ENCODE measurements at regions not wholly inside any gene's neighbourhood (a gene's known extent, or its start where the extent isn't known, plus 50 kb on each side); places are given as distances from the start of the nearest gene placed in this dataset.

DNA sequence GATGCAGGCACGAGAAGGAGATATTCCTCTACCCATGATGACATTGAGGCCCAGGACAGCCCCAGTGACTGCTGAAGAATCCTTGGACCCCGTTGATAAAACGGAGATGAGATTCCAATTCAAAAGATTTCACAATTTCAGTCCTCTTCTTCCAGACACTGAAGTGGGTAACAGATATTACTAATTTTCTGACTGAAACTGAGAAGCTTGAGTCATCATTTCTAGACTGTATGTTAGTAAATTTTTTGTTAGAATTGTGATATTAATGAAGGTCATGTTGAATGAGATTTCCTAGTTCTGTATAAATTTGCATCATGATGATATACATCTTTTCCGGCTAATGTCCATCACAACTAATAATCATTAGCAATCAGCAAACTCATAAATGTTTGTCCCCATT, 185.8 kb downstream of the CHRM3 start:
- no peak overlapping the region for H3K27ac ChIP-seq
- TF ChIP-seq, protein P1, sequence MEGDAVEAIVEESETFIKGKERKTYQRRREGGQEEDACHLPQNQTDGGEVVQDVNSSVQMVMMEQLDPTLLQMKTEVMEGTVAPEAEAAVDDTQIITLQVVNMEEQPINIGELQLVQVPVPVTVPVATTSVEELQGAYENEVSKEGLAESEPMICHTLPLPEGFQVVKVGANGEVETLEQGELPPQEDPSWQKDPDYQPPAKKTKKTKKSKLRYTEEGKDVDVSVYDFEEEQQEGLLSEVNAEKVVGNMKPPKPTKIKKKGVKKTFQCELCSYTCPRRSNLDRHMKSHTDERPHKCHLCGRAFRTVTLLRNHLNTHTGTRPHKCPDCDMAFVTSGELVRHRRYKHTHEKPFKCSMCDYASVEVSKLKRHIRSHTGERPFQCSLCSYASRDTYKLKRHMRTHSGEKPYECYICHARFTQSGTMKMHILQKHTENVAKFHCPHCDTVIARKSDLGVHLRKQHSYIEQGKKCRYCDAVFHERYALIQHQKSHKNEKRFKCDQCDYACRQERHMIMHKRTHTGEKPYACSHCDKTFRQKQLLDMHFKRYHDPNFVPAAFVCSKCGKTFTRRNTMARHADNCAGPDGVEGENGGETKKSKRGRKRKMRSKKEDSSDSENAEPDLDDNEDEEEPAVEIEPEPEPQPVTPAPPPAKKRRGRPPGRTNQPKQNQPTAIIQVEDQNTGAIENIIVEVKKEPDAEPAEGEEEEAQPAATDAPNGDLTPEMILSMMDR (conservative IDR thresholded peaks at IDR 0.05) = no peak

DNA sequence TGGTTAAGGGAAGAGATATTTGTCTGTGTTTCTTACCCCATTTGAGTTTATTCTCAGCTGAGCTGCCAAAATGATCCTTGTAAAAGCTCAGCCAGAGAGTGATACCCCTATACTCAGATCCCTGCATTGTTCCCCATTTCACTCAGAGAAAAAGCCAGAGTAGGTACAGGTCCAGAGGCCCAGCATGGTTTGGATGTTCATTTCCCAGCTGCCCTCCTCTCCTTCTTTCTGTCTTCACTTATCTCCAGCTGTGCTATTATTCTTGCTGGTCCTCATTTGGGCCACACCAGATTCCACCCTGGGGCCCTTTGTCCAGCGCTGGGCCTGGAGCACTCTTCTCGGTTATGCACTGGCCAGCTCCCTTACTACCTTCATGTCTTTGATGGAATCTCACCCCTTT, 187.7 kb downstream of the CHRM3 start:
- TF ChIP-seq, protein P1 (conservative IDR thresholded peaks at IDR 0.05) = no peak
- H3K27ac ChIP-seq = no peak overlapping the region

DNA sequence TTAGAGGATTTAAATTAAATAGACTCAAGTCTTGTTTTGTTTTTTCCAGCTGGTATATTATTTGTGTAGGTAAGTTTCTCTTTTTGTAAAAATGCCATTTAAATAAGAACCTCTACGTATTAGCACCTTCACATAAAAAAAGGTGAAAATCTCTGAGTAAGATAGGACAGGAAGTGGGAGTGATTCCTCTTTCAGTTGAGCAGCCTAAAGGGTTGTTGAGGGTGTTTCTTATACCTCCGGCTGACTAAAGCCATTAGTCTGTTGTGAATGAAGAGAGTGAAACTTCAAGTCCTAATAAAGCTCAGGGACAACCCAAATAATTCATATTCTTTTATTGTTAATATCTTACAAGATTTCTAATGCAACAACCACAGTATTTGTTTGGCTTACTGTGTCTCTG, 188.7 kb downstream of the CHRM3 start:
- TF ChIP-seq, protein P1 (conservative IDR thresholded peaks at IDR 0.05) = no peak
- no peak overlapping the region for H3K27ac ChIP-seq

DNA sequence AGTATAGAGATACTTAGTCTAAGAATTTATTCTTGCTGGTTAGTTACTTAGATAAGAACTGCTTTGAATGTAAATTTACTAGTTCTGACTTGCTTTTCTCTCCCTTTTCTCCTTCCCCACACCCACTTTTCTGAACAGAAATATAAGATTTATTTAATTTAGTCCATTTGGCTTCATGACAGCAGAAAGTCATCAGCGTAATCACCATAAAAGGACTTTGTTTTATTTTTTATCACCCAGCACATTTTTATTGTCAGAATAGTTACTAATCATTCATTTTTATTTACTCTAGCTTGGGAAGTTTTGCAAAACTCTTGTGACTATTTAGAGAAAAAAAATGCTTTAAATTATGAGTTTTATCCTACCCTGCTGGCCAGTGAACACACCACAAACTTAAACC, 197.2 kb downstream of the CHRM3 start:
- no peak overlapping the region for H3K27ac ChIP-seq
- TF ChIP-seq, protein P1 (conservative IDR thresholded peaks at IDR 0.05) = no peak

DNA sequence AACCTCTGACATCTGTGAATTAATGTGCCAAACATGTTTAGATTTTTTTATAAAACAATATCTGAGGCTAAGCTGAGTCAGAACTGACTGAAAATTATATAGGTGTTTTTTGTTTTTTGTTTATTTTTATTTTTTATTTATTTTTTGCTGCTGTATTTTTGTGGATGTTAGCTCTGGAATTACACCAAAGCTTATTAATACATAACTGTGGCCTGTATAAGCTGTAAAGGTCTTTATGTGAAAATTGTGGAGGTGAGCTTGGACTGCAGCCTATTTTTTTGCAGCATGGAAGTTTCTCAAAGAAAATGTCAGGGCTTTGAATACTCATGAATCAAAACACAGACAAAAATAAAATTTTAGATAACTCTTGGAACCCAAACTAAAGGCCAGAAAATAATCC, 199.8 kb downstream of the CHRM3 start:
- TF ChIP-seq, protein P1 (conservative IDR thresholded peaks at IDR 0.05) = no peak
- H3K27ac ChIP-seq = no peak overlapping the region

DNA sequence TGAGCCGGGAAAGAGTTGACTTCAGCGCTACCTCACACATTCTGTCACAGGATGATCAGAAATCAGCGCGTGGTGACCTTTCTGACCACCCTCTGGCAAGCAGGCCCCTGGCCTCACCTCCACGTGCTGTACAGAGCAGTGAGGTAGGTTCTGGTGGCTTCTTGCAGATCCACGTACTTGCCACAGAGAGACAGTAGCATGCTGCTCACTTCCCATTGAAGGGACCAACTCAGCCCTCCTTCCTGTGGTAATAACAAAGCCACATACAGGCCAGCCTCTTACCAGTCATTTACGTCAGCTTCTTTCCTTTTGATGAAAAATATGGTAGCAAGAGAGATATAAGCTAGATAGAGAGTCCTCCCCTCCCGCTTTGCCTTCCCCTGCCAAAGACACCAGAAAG, 200.7 kb downstream of the CHRM3 start:
- TF ChIP-seq, protein P1 (conservative IDR thresholded peaks at IDR 0.05) = no peak

DNA sequence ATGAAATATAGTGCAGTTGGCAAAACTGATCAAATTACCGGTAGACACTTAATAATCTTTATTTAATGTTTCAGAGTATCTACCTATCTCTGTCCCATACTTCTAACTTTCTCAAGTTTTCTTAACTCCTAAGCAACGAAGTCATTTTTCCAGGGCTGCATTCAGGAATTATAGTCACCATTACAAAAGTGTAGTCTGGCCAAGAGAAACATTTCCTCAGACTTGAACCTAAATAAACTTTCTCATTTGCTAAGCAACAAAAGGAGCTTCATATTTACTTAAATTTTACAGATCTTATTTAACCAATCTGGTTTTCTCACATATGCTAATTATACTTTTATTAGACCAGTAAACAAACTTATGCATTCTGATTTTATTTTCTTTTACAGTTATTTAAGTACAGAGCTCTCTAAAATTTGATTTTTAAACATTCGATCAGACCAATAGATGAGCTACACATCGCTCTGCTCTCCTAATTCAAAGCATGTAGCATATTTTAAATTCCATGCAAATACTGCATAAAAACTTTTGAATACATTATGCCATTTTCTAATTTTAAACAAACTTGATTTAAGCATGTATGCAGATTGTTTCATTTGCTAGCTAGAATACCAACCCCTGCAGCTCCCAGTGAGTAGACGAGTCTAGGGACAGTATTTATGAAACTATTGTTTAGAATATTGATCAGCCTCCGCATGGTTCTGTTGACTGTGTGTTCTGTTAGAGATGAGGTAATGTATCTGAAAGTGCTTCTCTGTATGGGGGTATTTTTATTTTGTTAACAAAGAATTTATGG, 201.4 kb downstream of the CHRM3 start:
- no peak overlapping the region; the same call in 1 of the 2 replicates for H3K27ac ChIP-seq
- TF ChIP-seq, protein P1 (conservative IDR thresholded peaks at IDR 0.05) = no peak

More for the DNA sequence above, 200.7 kb downstream of the CHRM3 start:
- no peak overlapping the region; the same call in 1 of the 2 replicates for H3K27ac ChIP-seq
